ENCODE measurements at regions not wholly inside any gene's neighbourhood (a gene's known extent, or its start where the extent isn't known, plus 50 kb on each side); places are given as distances from the start of the nearest gene placed in this dataset.

DNA sequence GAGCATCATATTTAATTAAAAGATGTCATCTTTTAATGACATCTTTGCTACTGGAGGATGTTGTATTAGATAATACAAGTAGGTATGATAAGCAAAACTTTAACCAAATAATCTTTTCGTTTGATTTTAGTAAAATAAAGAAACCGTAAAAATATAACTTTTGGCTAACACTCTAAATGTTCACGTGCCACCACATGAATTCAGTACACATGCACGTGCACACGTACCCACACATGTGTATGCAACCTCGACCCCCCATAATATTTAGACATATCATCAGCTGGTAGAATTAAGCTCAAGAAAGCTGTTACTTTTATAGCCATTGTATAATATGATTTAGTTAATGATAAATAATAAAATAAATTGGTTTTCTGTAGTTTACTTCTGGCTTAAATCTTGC, 566.6 kb upstream of the FBXO33 start:
- DNase-seq = no peak

DNA sequence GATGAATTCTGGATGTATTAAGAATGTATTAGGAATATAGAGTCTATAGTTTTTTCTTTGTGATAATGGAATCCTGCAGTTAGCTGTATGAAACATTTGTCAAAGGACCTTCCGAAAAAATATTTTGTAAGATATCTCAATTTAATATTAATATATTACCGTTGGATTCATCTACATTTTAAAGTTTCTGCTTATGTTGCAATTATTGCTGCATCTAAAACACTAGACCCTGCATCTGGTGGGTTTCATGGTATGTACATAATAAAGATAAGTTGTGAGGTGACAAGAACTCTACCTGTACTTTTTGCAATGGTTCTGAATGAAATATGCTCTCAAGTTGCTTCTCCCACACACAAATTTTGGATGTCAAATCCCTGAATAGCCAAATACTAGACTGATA, 565.9 kb upstream of the FBXO33 start:
- DNase-seq = no peak

DNA sequence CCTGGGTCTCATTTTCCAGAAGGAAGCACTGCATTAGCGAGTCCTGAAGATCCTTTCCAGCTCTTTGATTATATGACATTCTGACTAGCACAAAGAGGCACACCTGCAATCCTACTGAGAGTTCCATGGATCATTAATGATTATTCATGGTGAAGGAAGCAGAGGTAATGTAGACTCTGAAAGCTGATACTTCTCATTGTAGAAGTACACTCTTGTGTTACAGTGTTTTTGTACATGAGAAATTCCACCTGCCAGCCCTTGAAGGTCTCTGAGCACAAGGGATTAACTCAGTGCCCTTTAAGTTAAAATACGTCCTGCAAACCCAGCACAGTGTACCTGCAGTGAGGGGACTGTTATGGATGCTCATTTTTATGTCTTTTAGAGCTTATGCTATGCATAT, 558.8 kb upstream of the FBXO33 start:
- no peak for DNase-seq

DNA sequence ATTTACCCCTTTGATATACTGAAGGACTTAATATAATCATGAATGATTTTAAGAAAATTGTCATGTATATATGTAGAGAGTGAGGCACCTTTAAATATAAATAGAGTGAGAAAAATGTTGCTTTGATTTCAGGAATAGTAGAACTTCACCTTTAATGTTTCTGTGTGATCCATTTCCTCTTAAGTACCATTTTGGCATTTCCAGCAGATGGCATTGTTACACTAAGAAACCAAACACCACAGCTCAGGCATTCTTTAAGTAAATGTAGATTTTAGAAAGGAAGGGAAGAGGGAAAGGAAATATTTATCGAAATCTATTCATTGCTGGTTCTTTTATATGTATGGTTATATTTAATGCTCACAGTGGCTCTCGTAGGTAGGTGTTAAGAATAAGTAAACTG, 556.7 kb upstream of the FBXO33 start:
- DNase-seq = peak in 2 of 51 donors; percentile 0 to 9

DNA sequence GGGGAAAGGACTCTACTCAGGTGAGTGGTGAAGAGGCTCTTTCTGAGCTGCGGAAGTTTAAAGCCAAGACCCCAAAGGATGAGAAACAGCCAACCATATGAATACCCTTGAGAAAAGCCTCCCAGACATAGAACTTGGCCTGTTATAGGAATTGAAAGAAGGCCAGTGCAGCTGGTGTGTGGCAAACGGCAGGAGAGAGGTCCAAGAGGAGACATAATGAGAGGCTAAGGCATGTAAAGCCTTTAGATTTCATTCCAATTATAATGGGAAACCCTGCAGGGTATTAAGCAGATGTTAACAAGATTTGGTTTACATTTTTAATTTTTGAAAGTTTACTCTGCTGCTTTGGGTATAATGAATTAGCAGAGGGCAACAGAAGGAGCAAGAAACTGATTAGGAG, 552.1 kb upstream of the FBXO33 start:
- no peak for DNase-seq

DNA sequence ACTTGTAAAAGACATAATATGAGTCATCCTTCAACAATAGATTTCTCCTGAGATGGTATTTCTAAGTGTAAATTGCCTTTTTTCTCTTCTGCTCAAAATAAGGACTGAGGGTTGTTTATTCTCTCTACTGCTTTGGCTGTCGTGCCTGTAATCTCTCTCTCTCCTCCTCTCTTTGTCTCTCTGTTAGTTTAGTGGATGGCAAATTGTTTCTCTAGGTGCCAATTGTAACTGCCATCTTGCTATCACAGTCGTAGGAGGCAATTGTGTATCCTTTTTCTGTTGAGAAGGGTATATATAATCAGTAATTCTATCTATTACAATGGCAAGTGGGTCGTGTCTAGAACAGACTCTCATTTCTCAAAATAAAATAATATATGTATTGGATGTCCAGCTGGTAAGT, 545.0 kb upstream of the FBXO33 start:
- DNase-seq = no peak

DNA sequence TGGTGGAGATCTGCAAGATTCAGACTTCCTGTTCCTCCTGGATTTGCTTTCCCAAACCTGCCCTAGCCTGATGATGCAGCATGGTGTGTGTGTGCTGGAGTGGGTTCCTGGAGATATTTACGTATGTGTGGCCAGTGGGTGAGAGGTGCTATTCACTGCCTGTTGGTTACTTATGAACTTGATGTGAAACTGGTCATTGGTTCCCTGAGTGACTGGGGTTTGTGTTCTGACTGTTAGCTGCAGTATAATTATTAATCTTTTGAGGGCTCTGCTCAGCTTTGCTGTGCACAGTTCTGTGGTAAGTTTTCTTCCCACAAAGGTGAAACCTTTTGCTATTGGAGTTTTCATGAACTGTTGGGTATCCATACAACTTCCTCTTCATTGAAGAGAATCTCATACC, 541.8 kb upstream of the FBXO33 start:
- no peak for DNase-seq

DNA sequence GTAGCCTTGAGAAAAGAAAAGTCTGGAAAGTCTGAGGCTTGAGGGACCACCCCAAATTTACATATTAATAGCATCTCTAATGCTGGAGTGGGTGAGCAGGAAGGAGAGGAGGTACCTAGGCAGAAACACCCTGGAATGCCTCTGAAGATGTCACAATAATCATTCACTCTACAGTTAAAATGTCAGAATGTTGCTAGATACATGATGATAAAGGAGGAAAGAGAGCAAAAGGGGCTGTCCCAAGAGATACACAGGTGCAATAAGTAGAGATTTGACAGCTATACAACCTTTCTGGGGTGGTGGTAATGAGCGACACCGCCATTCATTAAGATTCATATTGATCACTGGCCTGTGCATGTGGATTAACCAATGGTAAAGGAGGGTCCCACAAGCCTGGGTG, 540.5 kb upstream of the FBXO33 start:
- no peak for DNase-seq

DNA sequence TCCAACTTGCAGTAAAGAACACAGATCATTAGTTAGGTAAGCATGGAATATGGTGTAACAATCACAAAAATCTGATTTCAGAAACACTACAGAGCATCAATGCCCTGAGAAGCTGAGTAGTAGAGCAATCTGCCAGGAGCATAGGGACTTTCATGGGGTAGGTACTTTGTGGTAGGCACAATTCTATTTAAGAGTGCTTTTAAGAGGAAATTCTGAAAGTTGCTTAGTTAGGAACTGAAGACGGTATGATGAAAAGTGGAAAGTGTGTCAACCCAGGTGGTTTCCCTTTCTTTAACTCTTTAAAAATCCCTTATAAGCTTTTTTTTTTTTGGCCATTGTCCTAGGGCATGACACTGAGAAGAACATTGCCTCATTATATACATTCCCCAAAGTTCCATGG, 535.7 kb upstream of the FBXO33 start:
- DNase-seq = no peak

DNA sequence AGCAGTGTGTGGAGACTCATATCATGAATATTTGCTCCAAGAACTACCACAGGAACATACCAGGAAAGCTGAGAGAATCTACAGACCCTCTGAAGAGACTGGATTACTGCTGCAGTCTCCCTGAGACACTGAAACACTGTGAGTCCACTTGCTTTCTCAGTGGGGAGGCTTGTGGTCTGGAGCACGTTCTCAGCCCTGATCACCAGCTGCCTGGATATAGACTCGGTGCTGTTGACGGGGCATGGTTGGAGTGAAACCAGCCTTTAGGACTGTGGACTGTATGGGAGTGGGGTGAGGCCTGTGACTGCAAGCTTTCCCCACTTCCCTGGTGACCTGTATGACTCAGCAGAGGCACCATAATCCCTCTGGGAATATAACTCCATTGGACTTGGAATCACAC, 525.8 kb upstream of the FBXO33 start:
- DNase-seq = no peak

DNA sequence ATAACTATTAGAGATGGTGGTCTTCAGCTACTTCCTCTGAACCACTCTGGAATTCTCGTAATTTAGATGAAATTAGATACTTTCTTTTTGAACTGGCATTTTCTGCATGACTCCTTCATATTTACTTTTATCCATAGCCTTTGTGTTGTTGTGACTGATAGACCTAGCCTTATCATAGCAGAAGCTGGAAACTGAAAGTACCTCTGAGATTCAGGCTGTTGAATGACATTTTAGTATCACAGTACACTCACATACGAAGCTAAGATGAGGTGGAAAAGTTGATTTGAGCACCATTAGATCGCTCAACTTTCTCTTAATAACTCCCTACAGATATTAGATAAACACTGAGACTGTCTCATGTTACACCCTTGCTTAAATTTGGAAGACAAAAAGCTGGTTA, 525.1 kb upstream of the FBXO33 start:
- no peak for DNase-seq

DNA sequence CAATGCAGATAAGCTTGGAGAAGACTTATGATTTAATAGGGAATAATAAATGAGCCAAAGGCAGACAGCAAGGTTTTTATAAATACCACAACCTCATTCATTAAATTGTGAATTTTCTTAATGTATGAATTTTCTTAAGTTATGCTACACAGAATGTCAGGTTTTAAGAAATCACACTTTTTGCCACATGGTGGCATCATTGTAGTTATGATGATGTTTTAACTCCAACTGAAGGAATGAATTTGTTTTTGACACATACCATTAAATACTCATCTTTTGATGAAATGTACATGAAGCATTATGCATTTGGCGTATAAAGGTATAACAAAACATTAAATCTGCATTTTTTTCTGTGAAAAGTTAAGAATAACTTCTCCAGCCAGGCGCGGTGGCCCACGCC, 524.1 kb upstream of the FBXO33 start:
- no peak for DNase-seq

DNA sequence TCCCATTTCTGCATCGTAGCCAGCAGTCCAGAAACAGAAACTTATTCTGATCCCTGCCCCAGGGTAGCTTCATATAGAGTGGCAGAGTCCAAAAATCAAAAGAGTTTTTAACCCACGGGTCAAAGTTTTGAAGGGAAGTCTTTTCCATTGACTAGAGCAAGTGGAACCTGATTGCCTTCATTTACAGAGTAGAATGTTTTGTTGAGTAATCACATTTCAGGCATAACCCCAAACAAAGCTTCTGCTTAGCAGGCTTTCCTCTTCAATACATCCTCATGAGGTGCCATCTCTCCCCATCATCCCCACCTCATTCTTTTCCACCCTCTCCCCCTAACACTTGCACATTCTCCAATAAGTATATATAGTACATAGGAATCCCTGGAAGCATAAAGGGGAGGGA, 516.0 kb upstream of the FBXO33 start:
- DNase-seq = no peak

DNA sequence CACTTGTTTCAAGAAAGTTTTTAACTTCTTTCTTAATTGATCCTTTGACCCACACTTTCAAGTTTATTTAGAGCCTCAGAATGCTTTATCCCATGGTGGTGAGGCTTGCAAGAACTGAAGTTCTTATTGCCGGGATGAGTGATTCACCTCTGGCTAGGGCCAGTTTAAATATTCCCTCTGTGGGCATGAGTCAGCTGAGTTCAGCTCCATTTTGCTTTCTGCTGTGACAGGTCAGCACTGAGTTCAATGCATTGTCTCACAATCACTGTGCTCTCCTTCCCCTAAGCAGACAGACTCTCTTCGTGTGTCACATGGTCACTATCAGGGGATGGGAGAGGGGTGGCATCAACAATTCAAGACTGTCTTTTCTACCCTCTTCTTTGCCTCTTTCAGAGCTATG, 514.6 kb upstream of the FBXO33 start:
- no peak for DNase-seq

DNA sequence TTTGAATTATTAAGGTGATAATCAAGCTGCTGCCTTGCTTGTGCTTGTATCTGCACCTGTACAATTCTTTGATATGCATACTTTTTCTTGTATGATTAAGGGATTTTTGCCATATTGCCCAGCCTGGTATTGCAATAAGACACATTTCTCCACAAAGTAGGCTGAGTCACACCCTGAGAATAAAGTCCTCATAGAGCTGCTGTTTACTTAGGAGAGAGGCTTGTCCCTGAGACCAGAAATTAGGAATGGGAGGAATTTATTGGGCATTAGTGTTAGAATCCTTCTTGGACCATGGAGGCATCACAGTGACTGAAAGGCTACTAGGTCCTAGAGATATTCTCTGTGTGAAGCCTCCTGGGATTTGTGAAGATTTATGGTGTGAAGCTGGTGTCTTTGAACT, 506.8 kb upstream of the FBXO33 start:
- no peak for DNase-seq

DNA sequence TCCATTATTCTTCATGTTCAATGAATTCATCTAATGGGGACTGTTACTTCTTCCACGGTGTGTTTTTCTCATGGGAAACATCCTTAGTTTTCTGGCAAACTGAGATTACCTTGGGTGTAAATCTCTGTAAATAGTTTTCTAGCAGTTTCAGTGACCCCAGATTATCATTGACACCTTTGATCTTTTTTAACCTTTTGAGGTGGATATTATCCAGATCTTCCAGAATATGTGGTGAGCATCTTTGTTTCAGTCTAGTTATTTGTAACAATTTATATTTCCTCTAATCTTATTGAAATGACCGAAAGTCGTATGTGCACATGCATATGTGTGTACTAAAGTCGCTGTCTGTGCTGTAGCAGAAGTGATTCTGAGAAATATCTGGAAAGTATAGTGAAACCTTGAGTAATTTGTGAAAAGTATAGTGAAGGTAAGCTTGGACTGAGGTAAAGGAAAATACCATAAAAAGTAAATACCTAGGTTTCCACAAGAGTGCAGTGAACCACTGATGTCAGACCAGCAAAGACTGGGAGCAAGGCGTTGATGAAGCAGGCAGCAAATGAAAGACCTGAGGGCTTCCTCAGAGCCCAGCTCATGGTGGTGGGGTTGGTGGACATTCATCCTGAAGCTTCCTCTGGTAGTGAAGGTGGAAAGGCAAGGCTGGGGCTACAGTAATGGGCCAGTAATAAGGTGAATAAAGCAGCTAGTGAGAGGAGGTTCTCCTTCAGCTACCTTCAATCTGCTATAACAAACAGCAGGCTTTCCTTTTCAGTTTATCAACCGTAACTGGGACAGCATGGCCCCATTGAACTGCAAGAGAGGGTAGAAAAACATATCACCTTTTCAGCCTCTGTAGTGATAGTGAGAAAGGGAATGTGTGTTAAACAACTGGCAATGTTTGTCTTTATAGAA, 480.2 kb upstream of the FBXO33 start:
- DNase-seq = no peak

DNA sequence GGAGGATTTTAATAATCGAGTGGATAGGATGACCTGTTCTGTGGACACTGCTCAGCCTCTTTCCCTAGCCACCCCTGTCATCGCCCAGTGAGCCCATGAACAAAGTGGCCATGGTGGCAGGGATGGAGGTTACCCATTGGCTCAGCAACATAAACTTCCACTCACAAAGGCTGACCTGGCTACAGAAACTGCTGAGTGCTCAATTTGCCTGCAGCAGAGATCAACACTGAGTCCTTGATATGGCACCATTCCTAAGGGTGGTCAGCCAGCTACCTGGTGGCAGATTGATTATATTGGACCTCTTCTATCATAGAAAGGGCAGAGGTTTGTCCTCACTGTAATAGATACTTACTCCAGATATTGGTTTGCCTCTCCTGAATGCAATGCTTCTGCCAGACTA, 465.4 kb upstream of the FBXO33 start:
- no peak for DNase-seq

DNA sequence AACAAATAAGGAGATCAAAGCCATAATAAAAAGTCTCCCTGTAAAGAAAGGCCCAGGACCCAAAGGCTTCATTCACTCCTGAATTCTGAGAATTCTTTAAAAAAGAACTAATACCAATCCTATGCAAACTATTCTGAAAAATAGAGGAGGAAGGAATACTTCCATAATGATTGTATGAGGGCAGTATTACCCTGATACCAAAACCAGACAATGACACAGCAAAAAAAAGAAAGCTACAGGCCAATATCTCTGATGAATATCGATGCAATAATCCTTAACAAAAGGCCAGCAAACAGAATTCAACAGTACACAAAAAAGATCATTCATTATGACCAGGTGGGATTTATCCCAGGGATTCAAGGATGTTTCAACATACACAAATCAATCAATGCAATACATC, 457.8 kb upstream of the FBXO33 start:
- DNase-seq = no peak

DNA sequence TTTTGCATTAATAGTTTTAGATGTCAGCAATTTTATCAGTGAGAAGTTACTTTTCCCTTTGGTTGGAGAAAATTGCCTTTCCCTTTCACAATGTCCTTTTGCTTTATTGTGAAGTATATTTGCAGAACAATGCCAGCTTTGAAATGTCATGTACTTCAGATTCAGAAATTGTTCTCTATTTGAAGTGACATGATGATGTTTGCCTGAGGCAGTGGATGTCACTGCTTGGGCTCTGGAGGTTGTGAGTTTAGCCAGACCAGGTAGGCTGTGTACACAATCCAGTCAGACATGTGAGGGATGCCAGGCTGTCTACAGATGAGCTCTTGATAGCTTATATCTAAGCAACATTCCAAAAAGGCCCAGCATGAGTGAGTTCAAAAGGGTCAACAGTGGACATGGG, 451.9 kb upstream of the FBXO33 start:
- DNase-seq = no peak

DNA sequence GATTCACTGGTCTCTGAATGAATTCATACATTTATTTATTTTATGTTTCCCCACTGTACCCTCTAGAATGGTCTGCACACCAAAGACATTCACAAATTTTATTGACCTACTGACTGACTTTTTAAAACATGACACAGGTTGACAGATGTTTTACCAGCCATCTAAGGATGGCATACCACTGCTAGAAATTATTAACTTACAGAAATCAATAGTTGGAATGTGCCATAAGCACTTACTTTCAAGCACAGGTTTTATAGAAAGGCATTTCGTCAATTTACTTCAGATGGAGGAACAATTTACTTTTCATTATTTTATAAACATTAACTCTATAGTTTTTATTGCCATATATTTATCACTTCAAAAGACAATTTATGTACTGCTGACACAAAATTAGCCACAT, 448.7 kb upstream of the FBXO33 start:
- no peak for DNase-seq

DNA sequence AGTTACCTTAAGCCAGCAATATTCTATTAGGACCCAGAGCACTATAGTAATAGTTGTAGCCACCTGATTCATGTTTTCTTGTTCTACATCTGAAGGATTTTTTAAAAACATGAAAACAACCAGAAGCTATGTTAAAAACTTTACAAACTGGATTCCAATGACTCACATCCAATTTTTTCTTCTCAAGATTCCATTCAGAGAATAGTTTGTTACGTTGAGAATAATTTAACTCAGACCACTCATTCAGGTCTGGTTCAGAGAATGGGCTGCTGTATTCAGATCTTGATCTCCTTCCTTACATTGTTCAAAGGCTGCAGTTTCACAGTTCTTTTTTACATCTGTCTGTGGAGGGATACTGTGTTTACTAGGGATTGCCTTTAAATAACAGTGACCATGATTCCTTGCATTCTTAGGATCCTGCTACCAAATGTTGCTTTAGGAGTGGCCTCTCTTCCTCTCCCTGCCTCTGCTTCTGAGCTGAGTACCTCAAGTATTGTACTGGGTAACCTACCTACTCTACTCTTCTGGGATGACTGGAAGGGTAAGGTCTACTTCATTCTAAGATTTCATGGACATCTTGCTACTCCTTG, 448.0 kb upstream of the FBXO33 start:
- no peak for DNase-seq

DNA sequence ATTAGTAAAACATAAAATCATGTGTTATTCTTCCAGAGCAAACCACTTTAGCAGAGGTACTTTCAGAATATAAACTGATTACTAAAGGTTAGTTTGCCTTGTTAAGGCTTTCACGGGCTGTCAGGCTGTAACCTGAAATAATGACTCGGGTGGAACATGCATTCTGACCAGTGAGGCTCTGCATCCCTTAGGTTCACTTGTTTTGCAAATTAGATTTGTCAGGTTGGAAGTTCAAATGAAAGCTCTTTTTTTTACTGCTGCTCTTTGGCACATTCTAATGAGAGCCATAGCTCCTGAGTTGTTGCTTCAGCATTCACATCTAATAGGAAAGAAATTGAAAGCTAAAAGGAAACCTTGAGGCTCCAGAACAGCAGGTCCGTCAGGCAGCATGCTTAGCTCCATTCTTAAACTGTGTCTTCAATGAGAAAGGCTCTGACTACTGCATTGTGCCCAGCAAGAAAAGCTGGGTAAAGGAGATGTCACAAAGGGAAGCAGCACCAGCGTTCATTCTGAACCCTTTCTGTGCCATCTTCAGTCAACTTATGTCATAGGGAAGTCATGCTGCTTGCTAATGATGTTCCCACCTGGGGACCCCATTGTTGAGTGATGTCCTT, 445.5 kb upstream of the FBXO33 start:
- DNase-seq = peak in 1 of 51 donors; percentile 5

DNA sequence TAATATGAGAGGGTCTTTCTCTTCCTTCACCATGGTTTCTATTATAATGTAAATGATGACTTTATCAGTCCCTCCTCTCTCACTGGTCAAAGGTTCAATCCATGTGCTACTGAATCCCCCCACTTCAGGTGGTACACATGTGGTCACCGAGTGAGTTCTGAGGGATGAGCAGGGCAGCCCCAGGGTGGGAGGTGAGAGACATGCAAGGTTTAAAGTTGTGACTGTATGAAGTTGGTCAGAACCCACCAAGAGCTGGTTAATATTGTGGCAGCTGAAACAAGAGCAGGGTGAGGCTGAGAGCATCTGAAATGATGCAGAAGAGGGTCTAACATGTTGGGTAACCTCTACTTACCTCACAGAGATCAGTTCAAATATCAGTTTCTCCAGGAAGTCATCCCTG, 444.7 kb upstream of the FBXO33 start:
- DNase-seq = no peak
